ENCODE measurements at regions not wholly inside any gene's neighbourhood (a gene's known extent, or its start where the extent isn't known, plus 50 kb on each side); places are given as distances from the start of the nearest gene placed in this dataset.

DNA sequence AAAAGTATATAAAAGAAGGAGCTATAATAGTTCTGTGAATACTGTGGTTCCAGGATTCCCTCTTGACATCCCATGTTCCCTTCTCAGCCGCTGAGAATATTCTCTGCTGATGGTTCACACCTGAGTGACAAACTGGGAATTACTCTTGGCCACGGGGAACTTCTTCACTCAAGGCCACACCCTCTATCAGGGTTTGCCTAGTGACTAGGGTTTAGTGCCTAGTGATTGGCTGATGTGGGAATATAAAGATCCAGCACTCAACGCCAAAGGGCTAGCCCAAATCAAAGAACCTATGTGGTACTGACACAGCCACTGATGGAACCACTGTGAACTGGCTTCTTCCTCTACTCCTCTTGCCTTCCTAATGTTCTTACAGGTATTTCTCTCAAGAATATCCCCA is 248.4 kb downstream of the ASCL1 start:
- H4K20me1 ChIP-seq (ENCODE audit: insufficient read depth): no peaks in the 10 kb centered on the region
- no peaks in the 10 kb centered on the region for H3K27me3 ChIP-seq (ENCODE audit: insufficient read depth)
- no peak overlapping the region for H3K27ac ChIP-seq (ENCODE audit: low read depth in 2 of 2, low read length in 1 of 2)
- H3K4me2 ChIP-seq: no peak overlapping the region
- H3K9me2 ChIP-seq: no peaks in the 10 kb centered on the region
- DNase-seq: no peak
- H3K4me3 ChIP-seq (ENCODE audit: low read depth in 2 of 2, low read length in 1 of 2): no peak overlapping the region
- TF ChIP-seq RFX5 (IDR thresholded peaks at IDR 0.05; ENCODE audit: low read length): peak; percentile 67
- TF ChIP-seq NFIC (IDR thresholded peaks at IDR 0.05; ENCODE audit: borderline replicate concordance): no peak
- no peaks in the 10 kb centered on the region for H3K79me2 ChIP-seq (ENCODE audit: insufficient read depth)
- H2AFZ ChIP-seq (ENCODE audit: low read depth): no peak overlapping the region
- no peaks in the 10 kb centered on the region for H3K9me3 ChIP-seq
- H3K36me3 ChIP-seq (replicated peaks in 1 of 2; ENCODE audit: control insufficient read depth in 1 of 2, insufficient read depth in 2 of 2, low read length in 1 of 2): no peaks in the 10 kb centered on the region
- POLR2A ChIA-PET: no interaction called here
- CTCF ChIA-PET: no interaction called here
- 18% methylated on average over 3 of the region's 3 CpGs for WGBS (ENCODE audit: low lambda C conversion rate)
- no peak overlapping the region for H3K9ac ChIP-seq
- no peaks in the 10 kb centered on the region for H3F3A ChIP-seq (replicated peaks; ENCODE audit: insufficient read depth)
- H3K4me1 ChIP-seq (ENCODE audit: control insufficient read depth in 1 of 2, insufficient read depth in 2 of 2, low read depth in 1 of 2, low read length in 1 of 2): no peaks in the 10 kb centered on the region

DNA sequence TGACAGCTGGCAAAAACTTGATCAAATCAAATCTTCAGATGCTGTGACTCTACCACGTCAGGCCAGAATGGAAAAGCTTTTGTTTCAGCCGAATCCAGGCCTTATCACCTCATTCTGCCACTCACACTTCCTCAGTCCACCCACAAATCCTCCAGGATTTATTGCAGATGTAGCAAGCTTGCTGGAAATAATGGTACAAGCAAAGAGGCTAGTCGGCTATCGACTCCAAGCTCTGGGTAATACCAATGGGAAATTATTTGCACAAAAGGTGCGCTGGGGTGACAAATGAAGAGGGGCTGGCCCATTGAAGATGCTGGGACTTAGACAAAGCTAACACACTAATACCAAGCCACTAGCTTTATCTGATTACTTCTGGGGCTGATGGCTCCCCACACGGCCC is 250.5 kb downstream of the ASCL1 start:
- Histone ChIP-seq H2AFZ (ENCODE audit: low read depth) (no peak overlapping the region), H4K20me1 (ENCODE audit: insufficient read depth) (no peaks in the 10 kb centered on the region), H3K27me3 (ENCODE audit: insufficient read depth) (no peaks in the 10 kb centered on the region), H3K79me2 (ENCODE audit: insufficient read depth) (no peaks in the 10 kb centered on the region), H3F3A (replicated peaks; ENCODE audit: insufficient read depth) (no peaks in the 10 kb centered on the region), H3K9me2 (no peaks in the 10 kb centered on the region), H3K4me3 (ENCODE audit: low read depth in 2 of 2, low read length in 1 of 2) (no peak overlapping the region), H3K9ac (no peak overlapping the region), H3K4me1 (ENCODE audit: control insufficient read depth in 1 of 2, insufficient read depth in 2 of 2, low read depth in 1 of 2, low read length in 1 of 2) (no peaks in the 10 kb centered on the region), H3K4me2 (no peak overlapping the region), H3K9me3 (no peaks in the 10 kb centered on the region), H3K36me3 (replicated peaks in 1 of 2; ENCODE audit: control insufficient read depth in 1 of 2, insufficient read depth in 2 of 2, low read length in 1 of 2) (no peaks in the 10 kb centered on the region), H3K27ac (ENCODE audit: low read depth in 2 of 2, low read length in 1 of 2) (no peak overlapping the region)
- WGBS (ENCODE audit: low lambda C conversion rate): 28% methylated on average over 6 of the region's 6 CpGs
- ChIA-PET POLR2A (no interaction called here), CTCF (no interaction called here)
- DNase-seq: no peak
- TF ChIP-seq RXRA (IDR thresholded peaks at IDR 0.05; ENCODE audit: borderline replicate concordance, low read depth) (no peak), ELF1 (IDR thresholded peaks at IDR 0.05) (no peak), GATA2 (CRISPR knock-in tag; IDR thresholded peaks at IDR 0.05) (no peak), MXI1 (IDR thresholded peaks at IDR 0.05; ENCODE audit: low read depth, low read length) (no peak), USF2 (IDR thresholded peaks at IDR 0.05; ENCODE audit: borderline replicate concordance, low read depth, low read length) (no peak), CHD2 (IDR thresholded peaks at IDR 0.05; ENCODE audit: low read length, partially characterized antibody) (no peak), FOSL2 (IDR thresholded peaks at IDR 0.05; ENCODE audit: borderline replicate concordance, low read depth) (no peak), TAF1 (IDR thresholded peaks at IDR 0.05; ENCODE audit: borderline replicate concordance, low read depth, low read length) (no peak), TCF12 (IDR thresholded peaks at IDR 0.05) (no peak), FOXM1 (IDR thresholded peaks at IDR 0.05; ENCODE audit: low read depth) (no peak), EP300 (IDR thresholded peaks at IDR 0.05; ENCODE audit: borderline replicate concordance in 1 of 2, low read depth in 1 of 2, low read length in 1 of 2) (no peak), RCOR1 (IDR thresholded peaks at IDR 0.05; ENCODE audit: low read length) (no peak), IRF3 (IDR thresholded peaks at IDR 0.05; ENCODE audit: low read depth, low read length) (no peak), EZH2phosphoT487 (IDR thresholded peaks at IDR 0.05; ENCODE audit: borderline replicate concordance, low read depth) (no peak), RFX5 (IDR thresholded peaks at IDR 0.05; ENCODE audit: low read length) (no peak), NFIC (IDR thresholded peaks at IDR 0.05; ENCODE audit: borderline replicate concordance) (no peak), SMC3 (IDR thresholded peaks at IDR 0.05; ENCODE audit: low read depth, low read length) (no peak)
- TF ChIP-seq, protein P1, sequence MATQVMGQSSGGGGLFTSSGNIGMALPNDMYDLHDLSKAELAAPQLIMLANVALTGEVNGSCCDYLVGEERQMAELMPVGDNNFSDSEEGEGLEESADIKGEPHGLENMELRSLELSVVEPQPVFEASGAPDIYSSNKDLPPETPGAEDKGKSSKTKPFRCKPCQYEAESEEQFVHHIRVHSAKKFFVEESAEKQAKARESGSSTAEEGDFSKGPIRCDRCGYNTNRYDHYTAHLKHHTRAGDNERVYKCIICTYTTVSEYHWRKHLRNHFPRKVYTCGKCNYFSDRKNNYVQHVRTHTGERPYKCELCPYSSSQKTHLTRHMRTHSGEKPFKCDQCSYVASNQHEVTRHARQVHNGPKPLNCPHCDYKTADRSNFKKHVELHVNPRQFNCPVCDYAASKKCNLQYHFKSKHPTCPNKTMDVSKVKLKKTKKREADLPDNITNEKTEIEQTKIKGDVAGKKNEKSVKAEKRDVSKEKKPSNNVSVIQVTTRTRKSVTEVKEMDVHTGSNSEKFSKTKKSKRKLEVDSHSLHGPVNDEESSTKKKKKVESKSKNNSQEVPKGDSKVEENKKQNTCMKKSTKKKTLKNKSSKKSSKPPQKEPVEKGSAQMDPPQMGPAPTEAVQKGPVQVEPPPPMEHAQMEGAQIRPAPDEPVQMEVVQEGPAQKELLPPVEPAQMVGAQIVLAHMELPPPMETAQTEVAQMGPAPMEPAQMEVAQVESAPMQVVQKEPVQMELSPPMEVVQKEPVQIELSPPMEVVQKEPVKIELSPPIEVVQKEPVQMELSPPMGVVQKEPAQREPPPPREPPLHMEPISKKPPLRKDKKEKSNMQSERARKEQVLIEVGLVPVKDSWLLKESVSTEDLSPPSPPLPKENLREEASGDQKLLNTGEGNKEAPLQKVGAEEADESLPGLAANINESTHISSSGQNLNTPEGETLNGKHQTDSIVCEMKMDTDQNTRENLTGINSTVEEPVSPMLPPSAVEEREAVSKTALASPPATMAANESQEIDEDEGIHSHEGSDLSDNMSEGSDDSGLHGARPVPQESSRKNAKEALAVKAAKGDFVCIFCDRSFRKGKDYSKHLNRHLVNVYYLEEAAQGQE (IDR thresholded peaks at IDR 0.05; ENCODE audit: low read depth, low read length): no peak
